ENCODE measurements at regions not wholly inside any gene's neighbourhood (a gene's known extent, or its start where the extent isn't known, plus 50 kb on each side); places are given as distances from the start of the nearest gene placed in this dataset.

DNA sequence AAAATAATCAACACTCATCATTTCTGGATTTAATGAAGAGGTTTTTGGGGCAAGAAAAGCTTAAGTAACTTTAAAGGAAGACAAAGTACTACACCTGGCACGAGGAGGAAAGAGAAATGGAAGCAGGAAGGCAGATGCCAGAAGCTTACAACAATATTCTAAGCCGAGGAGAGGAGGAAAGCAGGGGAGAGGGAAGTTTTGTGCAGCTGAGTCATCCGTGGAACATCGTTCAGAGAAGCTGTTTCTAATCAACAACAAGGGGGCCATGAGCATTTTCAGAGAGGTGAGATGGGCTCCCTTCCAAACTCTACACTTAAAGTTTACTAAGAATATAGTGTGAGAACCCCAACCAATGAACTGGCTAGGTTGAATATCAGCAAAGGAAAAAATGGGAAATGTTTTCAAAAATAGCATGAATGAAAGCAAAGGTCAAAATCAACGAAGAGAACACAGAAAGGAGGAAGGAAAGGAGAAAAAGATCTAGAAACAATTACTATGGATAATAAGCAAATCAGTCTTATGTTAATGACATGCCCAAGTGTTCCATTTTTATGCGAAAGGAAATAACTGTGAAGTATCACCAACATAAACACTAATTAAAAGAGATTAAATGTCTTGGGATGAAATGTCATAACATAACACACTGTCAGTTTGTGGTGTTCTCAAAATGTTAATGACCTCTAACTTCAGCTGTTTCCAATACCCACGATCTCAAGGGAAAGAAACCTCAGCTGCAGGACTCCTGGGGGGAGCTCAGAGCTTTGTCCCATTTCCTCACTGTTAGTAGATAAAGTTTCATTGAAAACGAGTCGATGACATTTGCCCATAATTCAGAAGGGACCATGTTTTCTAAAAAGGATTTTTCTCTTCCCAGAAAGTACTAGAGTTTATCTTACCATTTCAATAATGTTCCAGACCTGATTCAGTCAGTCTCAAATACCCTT, 203.4 kb upstream of the STXBP5 start:
- Histone ChIP-seq H3K27ac (no peak overlapping the region), H3K9me3 (no peaks in the 10 kb centered on the region), H3K4me3 (no peak overlapping the region), H3K4me1 (no peaks in the 10 kb centered on the region), H3K27me3 (no peaks in the 10 kb centered on the region), H3K36me3 (ENCODE audit: low read depth, missing control alignments) (no peaks in the 10 kb centered on the region)
- 34 to 39% methylated on average over 9 of the region's 9 CpGs for WGBS, 2 donors
- intact Hi-C loops (cut with DNase I; ENCODE audit: low total_unique reads): no loop called here
- DNase-seq: no peak
- TF ChIP-seq CTCF (IDR thresholded peaks at IDR 0.05) (no peak), POLR2A (IDR thresholded peaks at IDR 0.05) (no peak)

DNA sequence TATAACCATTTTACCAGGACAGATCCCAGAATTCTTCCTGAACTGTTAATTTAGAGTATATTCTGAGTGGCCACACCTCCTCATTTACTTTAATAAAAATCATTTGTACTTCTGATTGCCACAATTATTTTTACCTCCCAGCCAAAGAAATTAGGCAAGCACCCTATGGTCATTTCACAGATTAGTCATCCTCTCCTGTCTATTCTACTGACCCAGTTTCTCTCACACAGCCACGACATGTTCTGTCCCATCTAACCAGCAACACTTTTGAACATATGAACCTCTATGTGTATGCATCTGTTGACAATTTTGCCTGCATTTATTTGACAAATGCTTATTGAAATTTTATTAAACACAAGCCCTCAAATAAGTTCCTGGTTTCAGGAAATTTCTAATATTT, 202.6 kb upstream of the STXBP5 start:
- intact Hi-C loops (cut with DNase I; ENCODE audit: low total_unique reads): no loop called here
- Histone ChIP-seq H3K4me3 (no peak overlapping the region), H3K9me3 (no peaks in the 10 kb centered on the region), H3K27me3 (no peaks in the 10 kb centered on the region), H3K4me1 (no peaks in the 10 kb centered on the region), H3K36me3 (ENCODE audit: low read depth, missing control alignments) (no peaks in the 10 kb centered on the region), H3K27ac (no peak overlapping the region)
- 76% methylated on average over 1 of the region's 1 CpG for WGBS, 2 donors
- TF ChIP-seq POLR2A (IDR thresholded peaks at IDR 0.05) (no peak), CTCF (IDR thresholded peaks at IDR 0.05) (no peak)
- no peak for DNase-seq

DNA sequence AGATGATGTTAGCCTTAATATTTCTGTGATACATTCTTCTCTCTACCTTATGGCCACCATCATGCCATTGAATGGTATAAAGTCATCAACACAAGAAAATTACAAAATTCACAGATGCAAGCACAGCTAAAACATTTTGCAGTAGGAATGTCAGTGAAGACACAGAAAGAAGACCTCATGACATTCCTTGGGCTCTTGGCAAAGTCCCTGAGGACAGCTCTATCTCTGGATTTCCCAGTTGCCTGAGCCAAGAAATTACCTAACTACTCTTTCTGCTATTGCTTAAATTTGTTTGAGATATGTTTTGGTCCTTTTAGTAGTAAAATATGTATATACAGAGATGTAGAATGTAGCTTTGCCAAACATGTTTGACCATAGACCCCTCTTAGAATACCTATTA, 201.0 kb upstream of the STXBP5 start:
- Histone ChIP-seq H3K27me3 (no peaks in the 10 kb centered on the region), H3K4me3 (no peak overlapping the region), H3K36me3 (ENCODE audit: low read depth, missing control alignments) (no peaks in the 10 kb centered on the region), H3K9me3 (no peaks in the 10 kb centered on the region), H3K27ac (no peak overlapping the region), H3K4me1 (no peaks in the 10 kb centered on the region)
- TF ChIP-seq POLR2A (IDR thresholded peaks at IDR 0.05): no peak
- intact Hi-C loops (cut with DNase I; ENCODE audit: low total_unique reads): no loop called here
- DNase-seq: no peak

GRCh38 chr6:147005499-147005898, 198.7 kb upstream of the STXBP5 start:
- no peak overlapping the region for H3K27ac ChIP-seq
- H3K4me1 ChIP-seq: no peaks in the 10 kb centered on the region
- H3K36me3 ChIP-seq (ENCODE audit: low read depth, missing control alignments): no peaks in the 10 kb centered on the region
- H3K4me3 ChIP-seq: no peak overlapping the region
- H3K27me3 ChIP-seq: no peaks in the 10 kb centered on the region
- TF ChIP-seq CTCF (IDR thresholded peaks at IDR 0.05) (no peak), POLR2A (IDR thresholded peaks at IDR 0.05) (no peak)
- no peaks in the 10 kb centered on the region for H3K9me3 ChIP-seq
- DNase-seq: no peak
- intact Hi-C loops (cut with DNase I; ENCODE audit: low total_unique reads): no loop called here

- intact Hi-C loops (cut with DNase I; ENCODE audit: low total_unique reads): no loop called here
- DNase-seq: no peak
- TF ChIP-seq POLR2A (IDR thresholded peaks at IDR 0.05): no peak
- TF ChIP-seq CTCF (IDR thresholded peaks at IDR 0.05): no peak
- Histone ChIP-seq H3K27ac (no peak overlapping the region), H3K4me1 (no peaks in the 10 kb centered on the region), H3K4me3 (no peak overlapping the region), H3K9me3 (no peaks in the 10 kb centered on the region), H3K36me3 (ENCODE audit: low read depth, missing control alignments) (no peaks in the 10 kb centered on the region), H3K27me3 (no peaks in the 10 kb centered on the region)
These were observed 196.8 kb upstream of the STXBP5 start for GRCh38 chr6:147007441-147007840.
